ENCODE measurements at regions not wholly inside any gene's neighbourhood (a gene's known extent, or its start where the extent isn't known, plus 50 kb on each side); places are given as distances from the start of the nearest gene placed in this dataset.

DNA sequence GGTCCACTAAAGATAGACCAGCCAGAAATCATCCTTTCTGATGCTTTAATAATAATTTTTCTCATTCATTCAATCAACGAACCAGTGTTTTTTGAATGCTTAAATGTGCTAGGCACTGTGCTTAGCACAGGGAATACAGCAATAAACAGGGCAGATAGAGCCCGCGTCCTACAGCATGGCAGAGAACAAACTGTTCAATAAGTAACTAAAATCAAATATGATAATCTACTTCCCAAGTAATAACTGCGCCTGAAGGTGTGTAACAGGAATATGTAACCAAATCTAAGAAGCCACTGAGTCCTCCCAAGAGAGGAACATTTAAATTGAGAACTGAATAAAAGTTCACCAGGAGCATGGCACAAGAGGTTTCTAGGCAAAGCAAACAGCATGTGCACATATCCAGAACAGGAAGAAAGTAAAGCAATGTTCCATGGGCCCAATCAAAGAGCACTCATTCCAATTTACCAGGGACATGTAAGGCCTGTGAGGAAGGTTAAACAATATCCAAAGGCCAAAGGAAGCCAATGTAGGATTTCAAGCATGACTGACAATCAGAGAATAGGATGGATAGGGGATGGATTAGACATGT is 311.0 kb upstream of the RARB start:
- TF ChIP-seq, protein P1, sequence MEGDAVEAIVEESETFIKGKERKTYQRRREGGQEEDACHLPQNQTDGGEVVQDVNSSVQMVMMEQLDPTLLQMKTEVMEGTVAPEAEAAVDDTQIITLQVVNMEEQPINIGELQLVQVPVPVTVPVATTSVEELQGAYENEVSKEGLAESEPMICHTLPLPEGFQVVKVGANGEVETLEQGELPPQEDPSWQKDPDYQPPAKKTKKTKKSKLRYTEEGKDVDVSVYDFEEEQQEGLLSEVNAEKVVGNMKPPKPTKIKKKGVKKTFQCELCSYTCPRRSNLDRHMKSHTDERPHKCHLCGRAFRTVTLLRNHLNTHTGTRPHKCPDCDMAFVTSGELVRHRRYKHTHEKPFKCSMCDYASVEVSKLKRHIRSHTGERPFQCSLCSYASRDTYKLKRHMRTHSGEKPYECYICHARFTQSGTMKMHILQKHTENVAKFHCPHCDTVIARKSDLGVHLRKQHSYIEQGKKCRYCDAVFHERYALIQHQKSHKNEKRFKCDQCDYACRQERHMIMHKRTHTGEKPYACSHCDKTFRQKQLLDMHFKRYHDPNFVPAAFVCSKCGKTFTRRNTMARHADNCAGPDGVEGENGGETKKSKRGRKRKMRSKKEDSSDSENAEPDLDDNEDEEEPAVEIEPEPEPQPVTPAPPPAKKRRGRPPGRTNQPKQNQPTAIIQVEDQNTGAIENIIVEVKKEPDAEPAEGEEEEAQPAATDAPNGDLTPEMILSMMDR (IDR thresholded peaks at IDR 0.05), result no peak
- TF ChIP-seq POLR2A (IDR thresholded peaks at IDR 0.05), result no peak
